Sigmoid colon (tissue), 6 donors: ENCODE measurements at regions not wholly inside any gene's neighbourhood (a gene's known extent, or its start where the extent isn't known, plus 50 kb on each side); places are given as distances from the start of the nearest gene placed in this dataset.

Experiments used
- DNase-seq: peaks from one replicate; pipeline ENCODE4 v3.0.0-alpha.2; 2019
- H3K27ac ChIP-seq, 4 donors: fragments of 200-600 bp; sonication (generic); one replicate each; pipeline ENCODE4 v1.5.1; 2016 to 2019; ENCODE audit warnings: mild to moderate bottlenecking in 1 of 4
- H3K27me3 ChIP-seq, 3 donors: fragments of 200-600 bp; sonication (generic); one replicate each; pipeline ENCODE4 v1.5.1; 2019; ENCODE audit warnings: mild to moderate bottlenecking in 1 of 3
- H3K36me3 ChIP-seq, 4 donors: fragments of 200-600 bp; sonication (generic); one replicate each; pipeline ENCODE4 v1.5.1; 2016 to 2019
- H3K4me1 ChIP-seq, 4 donors: fragments of 200-600 bp; sonication (generic); one replicate each; pipeline ENCODE4 v1.5.1; 2017 to 2019
- H3K4me3 ChIP-seq, 4 donors: fragments of 200-600 bp; sonication (generic); one replicate each; pipeline ENCODE4 v1.5.1; 2017 to 2019; ENCODE audit warnings: mild to moderate bottlenecking in 2 of 4, moderate library complexity in 1 of 4
- H3K9me3 ChIP-seq, 4 donors: fragments of 200-600 bp in 3 of 4; sonication (generic) in 3 of 4; one replicate each; pipeline versions ENCODE4 v1.5.1 to v1.6.1; 2013 to 2019
- EP300 ChIP-seq, 4 donors: sonication (generic); formaldehyde crosslinking; IDR thresholded peaks; one replicate each; pipeline ENCODE4 v1.6.1; 2017; ENCODE audit warnings: antibody characterized with exemption in 4 of 4
- POLR2A ChIP-seq, 2 donors: fragments of 450-650 bp; IDR thresholded peaks; one replicate each; pipeline ENCODE4 v1.6.1; 2016; ENCODE audit warnings: antibody characterized with exemption in 2 of 2, mild to moderate bottlenecking in 2 of 2, moderate library complexity in 2 of 2
- POLR2AphosphoS5 ChIP-seq, 4 donors: sonication (generic); formaldehyde crosslinking; IDR thresholded peaks; one replicate each; pipeline ENCODE4 v1.6.1; 2017; ENCODE audit warnings: antibody characterized with exemption in 4 of 4
- WGBS, 2 donors: extraction: QIAGEN DNeasy Blood & Tissue Kit; methylation state at CpG; one replicate each; pipeline ENCODE4 v1.1.7; 2013; 5-methylcytosine and 5-hydroxymethylcytosine counted together
- intact Hi-C: fragments of 100-400 bp; cut with DNase I; formaldehyde crosslinking; loops from one replicate; pipeline ENCODE4 v1.15.1; 2023
- TF ChIP-seq, protein P1 (sequence below), 4 experiments: fragments of 450-650 bp in 3 of 4; fragments of 200-600 bp in 1 of 4; IDR thresholded peaks; one replicate each; pipeline ENCODE4 v1.5.1; 2016 to 2019; ENCODE audit warnings: antibody characterized with exemption in 4 of 4, mild to moderate bottlenecking in 3 of 4, moderate library complexity in 2 of 4
- donor health status: healthy with polysubstance abuse.
- donor health status: healthy.

DNA sequence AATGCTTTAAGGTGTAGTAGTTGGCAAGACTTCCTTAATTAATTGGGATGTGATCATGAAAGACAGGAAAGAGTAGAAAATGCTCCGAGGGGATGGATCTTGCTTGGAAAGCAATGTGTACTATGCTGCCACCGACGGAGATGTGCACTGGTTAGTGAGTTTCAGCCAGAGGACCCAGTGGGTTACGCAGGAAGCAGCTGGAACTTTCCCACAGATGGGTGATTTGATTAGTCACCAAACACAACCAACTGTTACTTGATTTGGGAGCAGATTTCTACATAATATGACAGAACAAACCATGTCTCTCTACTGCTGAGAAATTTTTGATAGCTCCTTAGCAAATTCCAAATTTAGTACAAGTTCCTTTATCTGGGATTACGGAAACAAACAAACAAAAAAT lies 245.4 kb upstream of the MCTP2 start:
- intact Hi-C loops = no loop called here
- H3K36me3 ChIP-seq = no peaks in the 10 kb centered on the region
- WGBS, 2 donors = 52 to 82% methylated on average over 5 of the region's 5 CpGs
- TF ChIP-seq EP300 (IDR thresholded peaks at IDR 0.05) (no peak), POLR2AphosphoS5 (IDR thresholded peaks at IDR 0.05) (no peak), POLR2A (IDR thresholded peaks at IDR 0.05) (no peak)
- TF ChIP-seq, protein P1, sequence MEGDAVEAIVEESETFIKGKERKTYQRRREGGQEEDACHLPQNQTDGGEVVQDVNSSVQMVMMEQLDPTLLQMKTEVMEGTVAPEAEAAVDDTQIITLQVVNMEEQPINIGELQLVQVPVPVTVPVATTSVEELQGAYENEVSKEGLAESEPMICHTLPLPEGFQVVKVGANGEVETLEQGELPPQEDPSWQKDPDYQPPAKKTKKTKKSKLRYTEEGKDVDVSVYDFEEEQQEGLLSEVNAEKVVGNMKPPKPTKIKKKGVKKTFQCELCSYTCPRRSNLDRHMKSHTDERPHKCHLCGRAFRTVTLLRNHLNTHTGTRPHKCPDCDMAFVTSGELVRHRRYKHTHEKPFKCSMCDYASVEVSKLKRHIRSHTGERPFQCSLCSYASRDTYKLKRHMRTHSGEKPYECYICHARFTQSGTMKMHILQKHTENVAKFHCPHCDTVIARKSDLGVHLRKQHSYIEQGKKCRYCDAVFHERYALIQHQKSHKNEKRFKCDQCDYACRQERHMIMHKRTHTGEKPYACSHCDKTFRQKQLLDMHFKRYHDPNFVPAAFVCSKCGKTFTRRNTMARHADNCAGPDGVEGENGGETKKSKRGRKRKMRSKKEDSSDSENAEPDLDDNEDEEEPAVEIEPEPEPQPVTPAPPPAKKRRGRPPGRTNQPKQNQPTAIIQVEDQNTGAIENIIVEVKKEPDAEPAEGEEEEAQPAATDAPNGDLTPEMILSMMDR (IDR thresholded peaks at IDR 0.05) = no peak
- no peak overlapping the region for H3K4me3 ChIP-seq
- no peaks in the 10 kb centered on the region for H3K9me3 ChIP-seq
- H3K27ac ChIP-seq = no peak overlapping the region
- H3K4me1 ChIP-seq = peaks cover 0 to 19% (median 14%) of the 10 kb centered on the region in 4 donors
- H3K27me3 ChIP-seq = no peaks in the 10 kb centered on the region
- no peak for DNase-seq

DNA sequence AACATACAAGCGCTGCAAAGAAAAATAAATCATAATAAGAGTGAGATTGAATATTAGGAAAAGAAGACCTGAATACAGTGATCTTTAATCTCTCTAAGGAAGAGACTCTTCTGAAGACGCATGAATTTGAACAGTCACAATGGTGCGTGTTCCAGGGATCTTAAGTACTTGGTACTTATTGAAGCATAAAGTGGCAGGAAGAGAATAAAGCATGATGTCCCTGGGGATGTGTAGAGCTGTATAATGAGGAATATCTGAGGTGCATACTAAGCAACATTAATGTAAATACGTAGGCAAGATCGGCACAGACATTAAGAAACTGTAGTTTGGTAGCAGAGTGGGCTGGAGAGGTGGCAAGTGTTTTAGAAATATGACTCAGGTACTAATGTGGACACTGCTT lies 246.2 kb upstream of the MCTP2 start:
- intact Hi-C loops = no loop called here
- no peak overlapping the region for H3K4me3 ChIP-seq
- WGBS, 2 donors = 69 to 81% methylated on average over 5 of the region's 5 CpGs
- H3K9me3 ChIP-seq = no peaks in the 10 kb centered on the region
- H3K4me1 ChIP-seq = peaks cover 0 to 26% (median 21%) of the 10 kb centered on the region in 4 donors
- H3K27me3 ChIP-seq = no peaks in the 10 kb centered on the region
- DNase-seq = no peak
- H3K27ac ChIP-seq = no peak overlapping the region
- H3K36me3 ChIP-seq = no peaks in the 10 kb centered on the region
- TF ChIP-seq, protein P1 (IDR thresholded peaks at IDR 0.05) = no peak
- TF ChIP-seq POLR2AphosphoS5 (IDR thresholded peaks at IDR 0.05) = no peak
- no peak for TF ChIP-seq EP300 (IDR thresholded peaks at IDR 0.05)
- TF ChIP-seq POLR2A (IDR thresholded peaks at IDR 0.05) = no peak

DNA sequence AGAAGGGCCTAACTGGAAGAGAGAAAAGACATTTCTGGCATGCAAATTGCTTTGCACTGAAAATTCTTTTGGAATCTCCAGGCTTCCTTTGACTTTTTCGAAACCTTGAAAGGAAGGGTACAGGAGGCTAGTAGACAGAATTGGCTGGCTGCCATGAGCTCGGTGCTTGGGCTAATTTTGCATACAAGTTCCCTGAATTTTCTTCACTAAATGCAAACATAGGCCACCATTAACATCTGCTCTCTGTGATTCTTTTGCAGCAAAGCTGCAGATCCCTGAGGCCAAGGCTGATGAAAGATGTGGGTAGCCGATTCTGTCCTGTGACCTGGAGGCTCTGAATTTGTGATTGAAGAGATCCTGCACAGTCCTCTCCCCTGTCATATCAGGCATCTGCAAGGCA lies 247.8 kb upstream of the MCTP2 start:
- Histone ChIP-seq H3K27ac (peak overlapping the region in 2 of 4 donors; percentile 55 to 71), H3K27me3 (no peaks in the 10 kb centered on the region), H3K36me3 (no peaks in the 10 kb centered on the region), H3K4me3 (no peak overlapping the region), H3K9me3 (no peaks in the 10 kb centered on the region), H3K4me1 (peaks cover 0 to 22% (median 20%) of the 10 kb centered on the region in 4 donors)
- no peak for DNase-seq
- intact Hi-C loops = no loop called here
- no peak for TF ChIP-seq POLR2A (IDR thresholded peaks at IDR 0.05)
- no peak for TF ChIP-seq EP300 (IDR thresholded peaks at IDR 0.05)
- TF ChIP-seq, protein P1 (IDR thresholded peaks at IDR 0.05) = no peak
- TF ChIP-seq POLR2AphosphoS5 (IDR thresholded peaks at IDR 0.05) = no peak
- 43 to 52% methylated on average over 3 of the region's 3 CpGs for WGBS, 2 donors

DNA sequence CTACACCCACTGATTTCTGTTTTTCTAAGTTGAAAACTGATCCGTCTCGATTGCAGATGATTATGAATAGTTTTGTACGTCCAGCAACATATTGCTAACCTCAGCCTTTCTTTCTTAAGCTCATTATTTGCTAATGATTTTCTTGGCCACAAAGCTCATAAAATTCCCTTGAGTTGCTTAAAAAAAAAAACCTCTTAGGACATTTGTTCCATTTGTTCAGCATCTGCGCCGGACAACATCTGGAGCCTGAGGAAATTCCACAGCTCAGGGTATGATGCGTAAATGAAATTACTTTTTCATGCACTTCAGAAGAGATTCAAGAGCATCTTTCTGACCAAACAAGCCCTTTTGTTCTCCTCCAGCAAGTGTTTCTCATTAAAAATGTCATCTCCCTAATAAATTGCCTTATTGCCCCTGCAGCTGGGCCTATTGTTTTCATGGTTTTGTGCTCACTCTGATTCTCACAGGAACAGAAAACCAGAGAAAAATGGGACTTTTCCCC lies 249.1 kb upstream of the MCTP2 start:
- DNase-seq = peak; percentile 85
- Histone ChIP-seq H3K4me1 (peaks cover 0 to 22% (median 20%) of the 10 kb centered on the region in 4 donors), H3K4me3 (no peak overlapping the region), H3K36me3 (no peaks in the 10 kb centered on the region), H3K27me3 (no peaks in the 10 kb centered on the region), H3K9me3 (no peaks in the 10 kb centered on the region), H3K27ac (peak overlapping the region; percentile 39 to 71 (median 56))
- intact Hi-C loops = no loop called here
- TF ChIP-seq POLR2AphosphoS5 (IDR thresholded peaks at IDR 0.05) (peak; percentile 50 to 65 (median 59)), EP300 (IDR thresholded peaks at IDR 0.05) (no peak)
- 81% methylated on average over 6 of the region's 6 CpGs for WGBS, 2 donors

DNA sequence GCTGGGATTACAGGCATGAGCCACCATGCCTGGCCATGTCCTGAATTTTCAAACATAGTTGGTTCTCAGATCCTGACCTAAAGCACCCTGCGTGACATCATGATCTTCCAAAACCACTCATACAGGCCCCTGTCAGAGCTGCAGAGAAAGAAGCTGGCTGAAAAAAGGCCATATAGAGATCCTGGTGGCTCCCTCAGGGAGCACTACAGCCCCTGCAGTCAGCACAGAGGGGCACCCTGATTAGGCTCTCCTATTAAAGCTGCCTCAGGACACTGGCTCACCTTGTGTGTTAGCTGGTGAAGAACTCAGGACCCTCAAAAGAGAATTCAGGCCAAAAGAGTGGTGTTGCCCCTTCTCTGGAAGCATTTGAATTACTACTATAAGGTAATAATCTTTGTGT lies 249.7 kb upstream of the MCTP2 start:
- no peaks in the 10 kb centered on the region for H3K9me3 ChIP-seq
- no peak for DNase-seq
- H3K36me3 ChIP-seq = no peaks in the 10 kb centered on the region
- peak overlapping the region; percentile 19 to 71 (median 54) for H3K27ac ChIP-seq
- 91 to 94% methylated on average over 1 of the region's 1 CpG for WGBS, 2 donors
- intact Hi-C loops = no loop called here
- H3K4me3 ChIP-seq = no peak overlapping the region
- peaks cover 0 to 22% (median 20%) of the 10 kb centered on the region in 4 donors for H3K4me1 ChIP-seq
- TF ChIP-seq EP300 (IDR thresholded peaks at IDR 0.05) = no peak
- TF ChIP-seq, protein P1 (IDR thresholded peaks at IDR 0.05) = no peak
- H3K27me3 ChIP-seq = no peaks in the 10 kb centered on the region
